GM23248 (cell line): ENCODE measurements at regions not wholly inside any gene's neighbourhood (a gene's known extent, or its start where the extent isn't known, plus 50 kb on each side); places are given as distances from the start of the nearest gene placed in this dataset.

Source experiments
- EZH2 ChIP-seq: fragments of 200-600 bp; sonication (generic); IDR thresholded peaks from 2 replicates; pipeline ENCODE4 v1.6.1; 2018; ENCODE audit warnings: antibody characterized with exemption, mild to moderate bottlenecking; ENCODE audit not compliant: insufficient read depth, poor library complexity, severe bottlenecking
- EZH2phosphoT487 ChIP-seq: fragments of 200-600 bp; sonication (generic); IDR thresholded peaks from 2 replicates; pipeline ENCODE4 v1.6.1; 2018; ENCODE audit warnings: antibody characterized with exemption, moderate library complexity, mild to moderate bottlenecking, low read depth; ENCODE audit not compliant: insufficient read depth

DNA sequence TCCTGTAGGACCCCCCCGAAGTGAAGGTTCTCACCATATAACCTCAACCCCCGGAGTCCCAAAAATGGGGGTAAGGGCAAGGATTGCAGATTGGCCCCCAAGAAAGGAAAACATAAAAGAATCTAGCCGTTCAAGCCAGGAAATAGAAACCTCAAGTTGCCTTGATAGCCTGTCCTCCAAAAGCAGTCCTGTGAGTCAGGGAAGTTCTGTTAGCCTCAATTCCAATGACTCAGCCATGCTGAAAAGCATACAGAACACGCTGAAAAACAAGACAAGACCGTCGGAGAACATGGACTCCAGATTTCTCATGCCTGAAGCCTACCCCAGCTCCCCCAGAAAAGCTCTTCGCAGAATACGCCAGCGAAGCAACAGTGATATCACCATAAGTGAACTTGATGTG, 344.2 kb upstream of the RGS6 start:
- TF ChIP-seq EZH2phosphoT487: no peak
- TF ChIP-seq EZH2: no peak
